H9 (cell line): ENCODE measurements at regions not wholly inside any gene's neighbourhood (a gene's known extent, or its start where the extent isn't known, plus 50 kb on each side); places are given as distances from the start of the nearest gene placed in this dataset.

ENCODE experiments used
- DNase-seq: peaks from one replicate; pipeline ENCODE4 v3.0.0-alpha.2; 2017
- H2AFZ ChIP-seq: one replicate; pipeline ENCODE4 v1.6.1; 2013; ENCODE audit warnings: mild to moderate bottlenecking, low read length, control low read depth, moderate library complexity
- H2AK5ac ChIP-seq: 2 replicates; pipeline ENCODE4 v1.6.1; 2013; ENCODE audit warnings: low read length, control low read depth, mixed read lengths; ENCODE audit not compliant: insufficient read length
- H2BK120ac ChIP-seq: one replicate; pipeline ENCODE4 v1.6.1; 2013; ENCODE audit warnings: low read depth, mild to moderate bottlenecking, low read length, control low read depth, inconsistent platforms; ENCODE audit not compliant: poor library complexity, severe bottlenecking
- H2BK12ac ChIP-seq: 2 replicates; pipeline ENCODE4 v1.6.1; 2013; ENCODE audit warnings: low read length, control low read depth, mixed read lengths, low read depth; ENCODE audit not compliant: insufficient read length
- H2BK15ac ChIP-seq: 2 replicates; pipeline ENCODE4 v1.6.1; 2013; ENCODE audit warnings: low read depth, low read length, control low read depth
- H2BK20ac ChIP-seq: one replicate; pipeline ENCODE4 v1.6.1; 2013; ENCODE audit warnings: low read depth, mild to moderate bottlenecking, low read length, control low read depth, inconsistent platforms; ENCODE audit not compliant: poor library complexity, severe bottlenecking
- H2BK5ac ChIP-seq: 2 replicates; pipeline ENCODE4 v1.6.1; 2013; ENCODE audit warnings: low read length, control low read depth, mixed read lengths; ENCODE audit not compliant: insufficient read length
- H3K14ac ChIP-seq: 2 replicates; pipeline ENCODE4 v1.6.1; 2013; ENCODE audit warnings: low read length, control low read depth; ENCODE audit not compliant: insufficient read depth
- H3K18ac ChIP-seq: 2 replicates; pipeline ENCODE4 v1.6.1; 2013; ENCODE audit warnings: low read depth, mild to moderate bottlenecking, mixed read lengths, low read length, control low read depth; ENCODE audit not compliant: insufficient read length
- H3K23ac ChIP-seq: 2 replicates; pipeline ENCODE4 v1.6.1; 2013; ENCODE audit warnings: low read length, control low read depth, mixed read lengths, low read depth; ENCODE audit not compliant: insufficient read length
- H3K23me2 ChIP-seq: 2 replicates; pipeline ENCODE4 v1.6.1; 2013; ENCODE audit warnings: low read depth, mild to moderate bottlenecking, mixed read lengths, low read length, control low read depth; ENCODE audit not compliant: insufficient read length, poor library complexity, severe bottlenecking
- H3K27ac ChIP-seq: 2 replicates; pipeline ENCODE4 v1.5.1; 2013; ENCODE audit warnings: low read length, control low read depth, mixed read lengths, low read depth; ENCODE audit not compliant: insufficient read length
- H3K27me3 ChIP-seq: 2 replicates; pipeline ENCODE4 v1.6.1; 2013; ENCODE audit warnings: low read length, control low read depth, inconsistent platforms; ENCODE audit not compliant: insufficient read depth
- H3K4ac ChIP-seq: 2 replicates; pipeline ENCODE4 v1.6.1; 2013; ENCODE audit warnings: low read depth, mild to moderate bottlenecking, control low read depth, inconsistent platforms, low read length, moderate library complexity
- H3K4me1 ChIP-seq: 2 replicates; pipeline ENCODE4 v1.6.1; 2013; ENCODE audit warnings: low read length, control low read depth, inconsistent platforms; ENCODE audit not compliant: insufficient read depth
- H3K4me2 ChIP-seq: 2 replicates; pipeline ENCODE4 v1.6.1; 2013; ENCODE audit warnings: low read length, control low read depth, mixed read lengths; ENCODE audit not compliant: insufficient read length, insufficient read depth
- H3K56ac ChIP-seq: 2 replicates; pipeline ENCODE4 v1.6.1; 2013; ENCODE audit warnings: low read depth, mild to moderate bottlenecking, mixed read lengths, low read length, control low read depth; ENCODE audit not compliant: insufficient read length
- H3K79me1 ChIP-seq: 2 replicates; pipeline ENCODE4 v1.6.1; 2013; ENCODE audit warnings: low read depth, mild to moderate bottlenecking, moderate library complexity, low read length, control low read depth, inconsistent platforms; ENCODE audit not compliant: insufficient read depth, poor library complexity, severe bottlenecking
- H3K79me2 ChIP-seq: 2 replicates; pipeline ENCODE4 v1.6.1; 2013; ENCODE audit warnings: low read length, control low read depth, inconsistent platforms; ENCODE audit not compliant: insufficient read depth
- H3K9ac ChIP-seq: 2 replicates; pipeline ENCODE4 v1.6.1; 2013; ENCODE audit warnings: low read length, control low read depth, mixed read lengths; ENCODE audit not compliant: insufficient read length; ENCODE audit errors: extremely low read depth
- H3K9me3 ChIP-seq: one replicate; pipeline ENCODE4 v1.6.1; 2013; ENCODE audit warnings: low read depth, low read length, inconsistent platforms; ENCODE audit not compliant: control insufficient read depth
- H3T11ph ChIP-seq: one replicate; pipeline ENCODE4 v1.6.1; 2013; ENCODE audit warnings: mild to moderate bottlenecking, low read length, control low read depth, inconsistent platforms
- H4K20me1 ChIP-seq: one replicate; pipeline ENCODE4 v1.6.1; 2013; ENCODE audit not compliant: control insufficient read depth, insufficient read length, insufficient read depth
- H4K5ac ChIP-seq: 2 replicates; pipeline ENCODE4 v1.6.1; 2013; ENCODE audit warnings: low read depth, mild to moderate bottlenecking, mixed read lengths, low read length, control low read depth; ENCODE audit not compliant: insufficient read length
- H4K8ac ChIP-seq: replicated peaks from 2 replicates; pipeline ENCODE4 v1.6.1; 2013; ENCODE audit warnings: low read length, control low read depth, mixed read lengths, low read depth; ENCODE audit not compliant: insufficient read length
- H4K91ac ChIP-seq: 2 replicates; pipeline ENCODE4 v1.6.1; 2013; ENCODE audit warnings: low read depth, mild to moderate bottlenecking, moderate library complexity, mixed read lengths, low read length, control low read depth; ENCODE audit not compliant: insufficient read length
- H3K27ac Mint-ChIP-seq, 3 experiments: 2 replicates in 2 of 3; 3 replicates in 1 of 3; pipeline ENCODE4 v1.8.0; 2020 to 2021; ENCODE audit warnings: mixed read lengths in 3 of 3, mild to moderate bottlenecking in 1 of 3, moderate library complexity in 1 of 3
- H3K27me3 Mint-ChIP-seq: 2 replicates; pipeline ENCODE4 v1.8.0; 2021; ENCODE audit warnings: low read depth, mild to moderate bottlenecking, moderate library complexity, mixed read lengths
- H3K36me3 Mint-ChIP-seq, 3 experiments: 2 replicates in 2 of 3; 3 replicates in 1 of 3; pipeline ENCODE4 v1.8.0; 2020 to 2021; ENCODE audit warnings: low read depth in 3 of 3, mixed read lengths in 3 of 3; ENCODE audit not compliant: insufficient read depth in 1 of 3
- H3K4me1 Mint-ChIP-seq, 2 experiments: 2 replicates each; pipeline ENCODE4 v1.8.0; 2020; ENCODE audit warnings: mixed read lengths in 2 of 2
- H3K4me3 Mint-ChIP-seq, 2 experiments: 2 replicates in 1 of 2; 3 replicates in 1 of 2; pipeline ENCODE4 v1.8.0; 2020 to 2021; ENCODE audit warnings: mild to moderate bottlenecking in 2 of 2, mixed read lengths in 2 of 2, moderate library complexity in 1 of 2
- H3K9me3 Mint-ChIP-seq, 2 experiments: 2 replicates in 1 of 2; 3 replicates in 1 of 2; pipeline ENCODE4 v1.8.0; 2020; ENCODE audit warnings: mild to moderate bottlenecking in 2 of 2, mixed read lengths in 2 of 2, moderate library complexity in 1 of 2
- CTCF ChIP-seq: fragments of 200-600 bp; sonication (generic); conservative IDR thresholded peaks from 3 replicates; pipeline ENCODE4 v1.8.0; 2021; ENCODE audit warnings: antibody characterized with exemption, mild to moderate bottlenecking
- WGBS: extraction: QIAGEN DNeasy Blood & Tissue Kit; methylation state at CpG from one replicate; pipeline ENCODE4 v1.1.7; 2013; ENCODE audit warnings: missing lambda C conversion rate, low lambda C conversion rate, mixed read lengths; ENCODE audit not compliant: insufficient read length; ENCODE audit errors: extremely low coverage; 5-methylcytosine and 5-hydroxymethylcytosine counted together

- no peaks in the 10 kb centered on the region for H4K20me1 ChIP-seq
Measured at GRCh38 chr1:229888561-229889001, 178.5 kb upstream of the GALNT2 start.

More at GRCh38 chr1:229888561-229889001, 178.5 kb upstream of the GALNT2 start:
- Histone ChIP-seq H3K23ac (no peak overlapping the region), H2BK12ac (no peak overlapping the region), H3T11ph (no peak overlapping the region), H2BK120ac (no peak overlapping the region), H2AK5ac (no peak overlapping the region), H3K4ac (no peak overlapping the region), H3K18ac (no peak overlapping the region), H4K91ac (no peak overlapping the region), H3K9ac (no peak overlapping the region), H3K4me2 (no peak overlapping the region), H4K8ac (no peak overlapping the region), H3K56ac (no peak overlapping the region), H2BK20ac (no peak overlapping the region), H3K23me2 (no peaks in the 10 kb centered on the region), H4K5ac (no peak overlapping the region), H3K9me3 (no peaks in the 10 kb centered on the region), H2BK5ac (no peak overlapping the region), H3K14ac (no peak overlapping the region), H2AFZ (no peak overlapping the region), H3K4me1 (no peaks in the 10 kb centered on the region), H3K79me1 (no peaks in the 10 kb centered on the region), H3K27me3 (no peaks in the 10 kb centered on the region), H2BK15ac (no peak overlapping the region), H3K79me2 (no peaks in the 10 kb centered on the region), H3K27ac (no peak overlapping the region)
- WGBS = no CpG with 5 or more reads among the region's 3 CpGs
- Mint-ChIP-seq H3K36me3 (no peaks in the 10 kb centered on the region), H3K27me3 (no peaks in the 10 kb centered on the region; the same call in 1 of the 2 replicates), H3K4me3 (no peak overlapping the region), H3K27ac (no peak overlapping the region), H3K4me1 (no peaks in the 10 kb centered on the region; a peak in 1 of 4 replicates), H3K9me3 (peaks cover 0 to 2% of the 10 kb centered on the region in 2 experiments; a peak in 2 of 5 replicates)
- no peak for DNase-seq
- TF ChIP-seq CTCF = no peak
